Prostate gland (tissue), 2 donors: ENCODE measurements at regions not wholly inside any gene's neighbourhood (a gene's known extent, or its start where the extent isn't known, plus 50 kb on each side); places are given as distances from the start of the nearest gene placed in this dataset.

Source experiments
- POLR2A ChIP-seq: fragments of 450-650 bp; IDR thresholded peaks from one replicate; pipeline ENCODE4 v1.6.1; 2016; ENCODE audit warnings: antibody characterized with exemption, mild to moderate bottlenecking
- TF ChIP-seq, protein P1 (sequence below), 4 experiments: fragments of 200-600 bp in 2 of 4; fragments of 450-650 bp in 2 of 4; sonication (generic) in 2 of 4; IDR thresholded peaks; 1 replicate in 3 of 4; 2 replicates in 1 of 4; pipeline ENCODE4 v1.5.1; 2016 to 2019; ENCODE audit warnings: antibody characterized with exemption in 4 of 4, mild to moderate bottlenecking in 2 of 4, moderate library complexity in 2 of 4

DNA sequence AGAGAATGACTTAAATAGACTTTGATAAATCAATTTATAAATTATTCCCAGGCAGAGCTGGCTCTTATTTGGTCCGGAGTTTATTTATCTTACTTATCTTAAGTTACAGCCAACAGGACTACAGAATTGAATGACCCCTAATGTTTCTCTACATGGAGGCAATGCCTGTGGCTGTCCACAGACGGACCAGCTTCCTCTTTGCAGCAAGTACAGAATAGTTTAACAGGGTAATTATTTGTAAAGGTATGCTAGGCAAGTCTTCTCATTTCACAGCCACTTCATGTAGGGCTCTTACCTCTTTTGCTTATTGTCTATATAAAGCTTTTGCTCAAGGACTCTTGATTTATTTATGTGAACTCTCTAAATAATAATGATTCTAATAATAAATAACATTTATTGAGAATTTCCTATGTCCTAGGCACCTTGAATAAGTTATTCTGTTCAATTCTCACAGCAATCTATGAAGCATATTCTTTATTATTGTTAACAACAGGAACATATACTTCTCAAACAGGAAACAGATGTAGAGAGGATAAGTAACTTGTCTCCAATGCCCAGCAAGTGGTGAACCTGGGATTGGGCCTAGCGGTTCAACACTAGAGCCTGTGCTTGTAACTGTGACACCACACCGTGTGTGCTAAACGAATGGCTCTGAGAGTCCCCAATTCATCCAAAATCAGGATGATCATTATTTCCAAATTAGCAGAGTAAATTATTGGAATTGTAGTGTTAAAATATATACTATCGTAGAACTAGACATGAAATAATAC is 58.8 kb upstream of the NXPH2 start:
- TF ChIP-seq, protein P1, sequence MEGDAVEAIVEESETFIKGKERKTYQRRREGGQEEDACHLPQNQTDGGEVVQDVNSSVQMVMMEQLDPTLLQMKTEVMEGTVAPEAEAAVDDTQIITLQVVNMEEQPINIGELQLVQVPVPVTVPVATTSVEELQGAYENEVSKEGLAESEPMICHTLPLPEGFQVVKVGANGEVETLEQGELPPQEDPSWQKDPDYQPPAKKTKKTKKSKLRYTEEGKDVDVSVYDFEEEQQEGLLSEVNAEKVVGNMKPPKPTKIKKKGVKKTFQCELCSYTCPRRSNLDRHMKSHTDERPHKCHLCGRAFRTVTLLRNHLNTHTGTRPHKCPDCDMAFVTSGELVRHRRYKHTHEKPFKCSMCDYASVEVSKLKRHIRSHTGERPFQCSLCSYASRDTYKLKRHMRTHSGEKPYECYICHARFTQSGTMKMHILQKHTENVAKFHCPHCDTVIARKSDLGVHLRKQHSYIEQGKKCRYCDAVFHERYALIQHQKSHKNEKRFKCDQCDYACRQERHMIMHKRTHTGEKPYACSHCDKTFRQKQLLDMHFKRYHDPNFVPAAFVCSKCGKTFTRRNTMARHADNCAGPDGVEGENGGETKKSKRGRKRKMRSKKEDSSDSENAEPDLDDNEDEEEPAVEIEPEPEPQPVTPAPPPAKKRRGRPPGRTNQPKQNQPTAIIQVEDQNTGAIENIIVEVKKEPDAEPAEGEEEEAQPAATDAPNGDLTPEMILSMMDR (IDR thresholded peaks at IDR 0.05), result no peak
- no peak for TF ChIP-seq POLR2A
